Fibroblast of skin of scalp (primary cell): ENCODE measurements at regions not wholly inside any gene's neighbourhood (a gene's known extent, or its start where the extent isn't known, plus 50 kb on each side); places are given as distances from the start of the nearest gene placed in this dataset.
"Not testable (repeated sequence)": the region's sequence is repeated elsewhere in the genome, so short reads cannot be mapped to it uniquely, and the experiment has no call there.

Source experiments
- DNase-seq: peaks from one replicate; pipeline ENCODE4 v3.0.0-alpha.2; 2013

- no peak for DNase-seq
Measured at GRCh38 chr13:34708566-34709313, 233.3 kb upstream of the NBEA start.

DNA sequence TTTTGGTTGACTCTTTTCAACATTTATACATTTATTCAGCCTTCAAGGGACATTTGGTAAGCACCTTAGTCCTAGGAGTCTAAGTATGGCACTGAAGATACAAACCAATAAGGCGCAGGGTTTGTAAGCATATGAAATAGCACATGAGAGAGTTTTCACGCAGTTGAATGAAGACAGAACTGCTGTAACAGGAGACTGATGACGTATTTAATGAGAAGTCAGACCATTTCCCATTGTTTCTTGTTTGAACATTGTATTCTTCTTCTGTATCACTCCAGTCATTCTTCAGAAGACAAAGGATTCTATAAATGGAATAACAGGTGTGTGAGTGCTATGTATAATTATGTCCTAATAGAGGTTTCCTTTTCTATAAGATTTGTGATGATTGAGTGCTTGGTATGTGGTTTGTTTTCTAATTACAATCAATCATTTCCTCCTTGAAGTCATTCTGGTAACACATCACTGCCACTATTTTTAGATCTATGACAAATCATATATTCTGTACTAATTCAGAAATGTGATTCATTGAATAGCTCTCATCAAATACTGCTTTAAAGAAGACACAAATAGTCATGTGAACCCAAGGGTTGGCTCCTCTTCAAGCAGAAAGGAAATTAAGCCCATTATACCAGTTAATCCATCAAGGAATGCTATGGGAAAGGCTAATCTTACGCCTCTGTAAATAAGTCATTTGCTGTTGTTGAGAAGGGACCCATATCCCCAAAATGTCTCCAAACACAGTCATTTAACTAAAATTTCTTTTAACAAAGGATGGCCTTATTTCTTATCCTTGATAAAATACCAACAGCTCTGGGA lies 222.8 kb upstream of the NBEA start:
- no peak for DNase-seq

GRCh38 chr13:34720618-34721017 lies 221.5 kb upstream of the NBEA start:
- DNase-seq = no peak

GRCh38 chr13:34721631-34722595 lies 220.2 kb upstream of the NBEA start:
- DNase-seq = no peak

GRCh38 chr13:34722922-34723321 lies 219.1 kb upstream of the NBEA start:
- DNase-seq = no peak

- DNase-seq = no peak
Measured at GRCh38 chr13:34730961-34731360, 211.1 kb upstream of the NBEA start.

DNA sequence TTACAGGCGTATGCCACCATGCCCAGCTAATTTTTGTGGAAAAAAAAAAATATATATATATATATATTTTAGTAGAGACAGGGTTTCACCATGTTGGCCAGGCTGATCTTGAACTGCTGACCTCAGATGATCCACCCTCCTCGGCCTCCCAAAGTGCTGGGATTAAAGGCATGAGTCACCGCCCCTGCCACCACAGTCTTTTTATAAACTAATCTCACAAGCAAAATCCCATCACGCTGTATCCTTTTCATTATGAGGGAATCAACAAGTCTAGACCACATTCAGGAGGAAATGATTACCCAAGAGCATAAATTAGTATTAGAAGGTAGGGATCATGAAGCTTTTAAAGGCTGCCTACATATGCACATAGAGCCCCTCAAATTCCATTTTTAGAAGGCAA lies 210.6 kb upstream of the NBEA start:
- no peak for DNase-seq

GRCh38 chr13:34733721-34734120 lies 208.3 kb upstream of the NBEA start:
- DNase-seq = peak; percentile 6

- no peak for DNase-seq
Measured at GRCh38 chr13:34734932-34735331, 207.1 kb upstream of the NBEA start.

DNA sequence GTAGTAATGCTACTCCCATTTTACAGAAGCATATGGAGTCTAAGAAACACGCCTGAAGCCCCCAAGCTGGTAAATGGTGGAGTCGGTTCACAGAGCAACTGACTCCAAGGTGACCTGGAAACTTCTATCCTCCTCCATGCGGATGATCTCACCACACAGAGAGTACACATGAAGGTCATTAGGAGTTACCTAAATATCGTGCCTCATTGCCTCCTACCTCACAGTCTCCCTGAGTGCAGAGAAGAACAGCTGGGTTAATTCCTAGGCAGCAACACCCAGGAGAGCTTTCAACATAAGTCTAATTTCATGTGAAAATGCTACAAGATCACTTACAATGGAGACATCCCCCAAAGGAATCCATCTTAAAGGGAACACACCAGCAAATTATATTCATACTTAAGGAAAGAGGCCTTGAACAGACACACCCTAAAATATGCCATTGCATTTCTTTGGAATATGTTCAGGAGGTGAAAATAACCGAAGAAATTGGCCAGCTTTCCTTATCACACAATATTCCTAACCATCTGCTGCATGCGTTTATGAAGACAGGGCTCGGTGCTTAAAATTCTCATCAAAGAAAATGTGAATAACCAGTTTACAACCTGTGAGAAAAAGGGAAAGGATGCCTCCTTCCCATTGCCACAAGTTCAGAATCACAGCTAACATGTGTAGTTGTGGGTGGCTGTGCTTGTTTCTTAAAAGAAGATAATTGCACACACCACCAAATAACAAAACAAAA lies 203.6 kb upstream of the NBEA start:
- DNase-seq = no peak

GRCh38 chr13:34747056-34747455 lies 195.0 kb upstream of the NBEA start:
- not testable (repeated sequence) for DNase-seq

DNA sequence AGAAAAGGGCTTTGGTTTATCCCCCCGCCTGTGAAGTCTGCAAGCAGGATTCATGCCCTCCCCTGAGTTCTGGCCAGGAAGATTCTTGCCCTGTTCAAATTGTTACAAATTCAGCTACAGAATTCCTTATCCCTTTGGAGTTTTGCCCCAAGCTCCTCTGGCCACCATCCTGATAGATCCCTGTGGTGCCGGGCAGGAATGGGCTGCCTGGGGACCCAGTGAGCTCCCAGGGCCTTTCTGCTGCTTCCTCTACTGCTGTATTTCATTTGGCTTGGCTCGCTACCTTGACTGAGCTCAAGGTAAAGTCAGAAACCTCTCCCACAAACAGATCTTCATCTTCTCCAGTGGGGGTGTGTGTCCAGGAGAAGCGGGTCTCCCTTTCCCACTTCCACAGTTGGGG lies 194.6 kb upstream of the NBEA start:
- no peak for DNase-seq

DNA sequence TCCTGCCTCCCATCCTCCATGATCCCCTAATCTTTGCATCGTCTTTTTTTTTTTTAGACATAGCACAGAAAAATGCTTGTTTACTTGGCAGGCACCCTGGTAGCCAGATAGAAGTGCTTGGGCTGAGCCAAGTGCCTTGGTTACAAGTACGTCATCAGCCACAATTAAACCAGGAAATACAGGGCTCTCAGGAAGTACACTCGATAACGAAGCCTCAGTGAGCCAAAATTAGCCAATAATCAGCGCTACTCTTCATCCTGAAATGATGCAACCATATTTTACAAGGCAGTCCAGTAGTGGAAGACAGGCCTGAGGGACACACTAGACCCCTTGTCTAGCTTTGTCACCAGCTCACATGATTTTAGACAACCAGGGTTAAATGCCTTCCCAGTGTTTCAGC lies 194.0 kb upstream of the NBEA start:
- DNase-seq = no peak

DNA sequence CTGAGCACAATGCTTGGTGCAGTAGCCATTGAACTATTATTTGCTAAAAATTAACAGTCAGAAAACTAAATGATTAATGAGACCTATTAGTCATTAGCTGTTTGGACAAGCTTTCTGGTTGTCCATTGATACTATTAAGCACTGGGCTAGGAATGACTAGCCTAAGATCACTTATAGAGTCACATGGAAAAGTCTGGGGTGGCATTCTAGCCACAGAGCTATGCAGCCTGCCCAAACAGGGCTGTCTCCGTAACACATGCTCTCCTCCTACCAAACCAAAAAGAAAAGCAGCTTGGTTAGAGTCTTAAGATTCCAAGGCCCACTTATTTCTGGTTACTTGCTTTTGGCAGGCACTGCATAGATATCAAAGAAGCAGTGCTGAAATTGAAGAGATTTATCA lies 193.5 kb upstream of the NBEA start:
- no peak for DNase-seq

DNA sequence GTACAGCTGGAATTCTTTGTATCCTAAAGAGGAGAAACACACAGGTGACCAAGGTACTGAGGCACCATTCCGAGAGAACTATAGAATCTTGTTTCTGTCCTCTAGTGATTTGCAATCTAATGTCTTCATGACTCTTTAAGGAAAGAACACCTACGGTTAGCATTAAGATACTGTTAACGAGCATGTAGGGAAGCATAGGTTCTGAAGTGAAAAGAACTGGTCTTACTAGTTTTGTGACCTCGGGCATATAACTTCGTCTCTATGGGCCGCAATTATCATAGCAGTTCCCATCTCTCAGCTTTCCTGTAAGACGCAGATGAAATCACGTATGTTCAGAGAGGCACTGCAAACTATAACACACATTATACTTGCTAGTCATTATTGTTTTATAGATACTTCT lies 193.0 kb upstream of the NBEA start:
- no peak for DNase-seq

DNA sequence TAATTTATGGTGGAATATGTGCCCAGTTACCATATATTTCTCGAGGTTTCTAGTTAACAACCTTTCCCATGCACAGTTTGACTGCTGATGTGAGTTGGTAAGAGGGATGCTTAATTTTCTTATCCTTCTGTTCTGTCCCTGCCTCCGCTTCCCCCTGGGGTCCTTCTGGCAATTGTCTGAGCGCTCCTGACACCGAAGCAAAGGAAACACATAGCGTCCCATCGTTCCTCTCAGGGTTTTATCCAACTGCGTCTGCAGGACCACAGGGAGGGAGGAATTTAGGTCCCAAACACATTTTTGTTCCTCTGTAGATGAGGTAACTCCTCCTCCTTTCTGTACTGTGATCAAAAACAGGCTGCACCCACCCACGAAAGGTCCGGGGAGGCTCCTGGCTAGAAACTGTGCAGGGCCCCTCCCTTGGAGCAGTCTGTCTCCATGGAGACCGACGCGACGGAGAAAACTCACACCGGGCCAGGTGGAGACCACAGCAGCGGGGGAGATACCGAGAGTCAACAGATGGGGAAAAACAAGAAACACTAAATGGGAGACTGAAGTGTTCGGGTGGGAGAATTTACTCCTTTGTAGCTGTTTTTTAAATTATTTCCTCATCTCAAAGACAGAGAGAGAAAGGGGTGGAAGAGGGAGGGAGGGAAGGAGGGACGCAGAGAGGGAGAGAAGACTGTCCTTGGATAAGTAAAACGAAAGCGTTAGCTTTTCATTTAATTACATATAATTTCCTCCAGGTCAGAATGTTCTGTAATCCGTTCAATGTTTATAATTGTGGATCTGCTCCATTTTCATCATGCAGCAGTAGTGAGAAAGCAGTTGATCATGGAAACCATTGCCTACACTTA lies 191.8 kb upstream of the NBEA start:
- DNase-seq = no peak

GRCh38 chr13:34751044-34751443 lies 191.0 kb upstream of the NBEA start:
- DNase-seq = no peak

- DNase-seq = no peak
Measured at GRCh38 chr13:34751492-34751891, 190.6 kb upstream of the NBEA start.

DNA sequence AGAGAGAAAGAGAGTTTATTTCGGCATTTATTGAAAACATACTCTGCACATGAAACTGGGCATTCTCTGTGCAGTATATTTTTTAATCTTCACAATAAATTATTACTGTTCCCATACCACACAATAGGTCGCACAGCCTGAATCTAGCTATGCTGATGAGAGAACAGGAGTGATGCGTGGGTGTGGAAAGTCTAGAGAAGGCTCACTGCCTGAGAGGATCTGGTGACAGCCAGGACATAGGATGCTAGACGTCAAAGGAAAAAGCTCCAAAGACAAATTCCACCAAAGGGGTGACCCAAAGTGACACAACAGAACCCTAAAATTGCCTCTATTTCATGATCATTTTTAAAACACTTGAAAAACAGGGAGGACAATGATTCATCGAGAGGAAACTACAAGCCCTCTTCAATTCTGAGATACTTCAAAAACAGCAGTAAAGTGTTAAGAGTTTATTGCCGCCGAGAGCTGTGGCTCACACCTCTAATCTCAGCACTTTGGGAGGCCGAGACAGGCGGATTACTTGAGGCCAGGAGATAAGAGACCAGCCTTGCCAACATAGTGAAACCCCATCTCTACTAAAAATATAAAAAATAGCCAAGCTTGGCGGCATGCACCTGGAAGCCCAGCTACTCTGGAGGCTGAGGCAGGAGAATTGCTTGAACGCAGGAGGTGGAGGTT lies 189.6 kb upstream of the NBEA start:
- DNase-seq = no peak

GRCh38 chr13:34756136-34756535 lies 185.9 kb upstream of the NBEA start:
- no peak for DNase-seq

DNA sequence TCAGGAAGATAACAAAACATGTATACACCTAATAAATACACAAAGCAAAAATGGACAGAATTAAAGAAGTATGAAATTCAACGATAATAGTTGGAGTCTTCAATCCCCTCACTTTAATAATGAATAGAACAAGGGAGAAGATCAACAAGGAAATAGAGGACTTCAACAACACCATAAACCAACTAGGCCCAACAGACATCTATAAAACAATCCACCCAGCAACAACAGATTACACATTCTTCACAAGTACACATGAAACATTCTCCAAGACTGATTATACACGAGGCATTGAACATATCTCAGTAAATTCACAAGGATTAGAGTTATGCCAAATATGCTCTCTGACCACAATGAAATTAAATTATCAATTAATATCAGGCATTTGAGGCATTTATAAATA lies 185.5 kb upstream of the NBEA start:
- no peak for DNase-seq
